Endothelial cell (in vitro differentiated cells): ENCODE measurements at regions not wholly inside any gene's neighbourhood (a gene's known extent, or its start where the extent isn't known, plus 50 kb on each side); places are given as distances from the start of the nearest gene placed in this dataset.
"Not testable (repeated sequence)": the region's sequence is repeated elsewhere in the genome, so short reads cannot be mapped to it uniquely, and the experiment has no call there.

ENCODE experiments used
- DNase-seq: peaks from one replicate; pipeline ENCODE4 v3.0.0; 2021; ENCODE audit warnings: low spot score
- H3K27ac Mint-ChIP-seq: one replicate; pipeline ENCODE4 v1.8.0; 2021; ENCODE audit warnings: mixed read lengths, inconsistent platforms; ENCODE audit not compliant: unreplicated experiment
- H3K27me3 Mint-ChIP-seq: one replicate; pipeline ENCODE4 v1.8.0; 2021; ENCODE audit warnings: mild to moderate bottlenecking, moderate library complexity, mixed read lengths, inconsistent platforms; ENCODE audit not compliant: unreplicated experiment
- H3K36me3 Mint-ChIP-seq: one replicate; pipeline ENCODE4 v1.8.0; 2021; ENCODE audit warnings: mild to moderate bottlenecking, low read depth, mixed read lengths, inconsistent platforms; ENCODE audit not compliant: unreplicated experiment
- H3K4me1 Mint-ChIP-seq: one replicate; pipeline ENCODE4 v1.8.0; 2021; ENCODE audit warnings: mild to moderate bottlenecking, mixed read lengths, inconsistent platforms; ENCODE audit not compliant: unreplicated experiment
- H3K4me3 Mint-ChIP-seq: one replicate; pipeline ENCODE4 v1.8.0; 2021; ENCODE audit warnings: mild to moderate bottlenecking, mixed read lengths, inconsistent platforms; ENCODE audit not compliant: unreplicated experiment
- H3K9me3 Mint-ChIP-seq: one replicate; pipeline ENCODE4 v1.8.0; 2021; ENCODE audit warnings: mixed read lengths, inconsistent platforms; ENCODE audit not compliant: unreplicated experiment

- DNase-seq: peak; percentile 30
- not testable (repeated sequence) for H3K4me1 Mint-ChIP-seq, H3K27ac Mint-ChIP-seq, H3K36me3 Mint-ChIP-seq, H3K9me3 Mint-ChIP-seq, H3K27me3 Mint-ChIP-seq
- peak overlapping the region; percentile 93 for H3K4me3 Mint-ChIP-seq
Observed at GRCh38 chr2:87075054-87075790, 53.6 kb upstream of the PLGLB1 start.

GRCh38 chr2:87075791-87076252 is 54.2 kb upstream of the PLGLB1 start:
- DNase-seq: peak; percentile 34
- H3K9me3 Mint-ChIP-seq, H3K4me1 Mint-ChIP-seq, H3K27me3 Mint-ChIP-seq, H3K36me3 Mint-ChIP-seq, H3K27ac Mint-ChIP-seq: not testable (repeated sequence)
- peak overlapping the region; percentile 73 for H3K4me3 Mint-ChIP-seq

- Mint-ChIP-seq H3K27ac (peak overlapping the region; percentile 86), H3K4me3 (peak overlapping the region; percentile 91)
- not testable (repeated sequence) for H3K4me1 Mint-ChIP-seq, H3K27me3 Mint-ChIP-seq, H3K9me3 Mint-ChIP-seq, H3K36me3 Mint-ChIP-seq
- DNase-seq: peak; percentile 91
Observed at GRCh38 chr2:87076253-87077123, 54.8 kb upstream of the PLGLB1 start.

- Mint-ChIP-seq H3K4me3 (peak overlapping the region; percentile 91), H3K27ac (peak overlapping the region; percentile 86)
- not testable (repeated sequence) for DNase-seq, H3K27me3 Mint-ChIP-seq, H3K36me3 Mint-ChIP-seq, H3K9me3 Mint-ChIP-seq, H3K4me1 Mint-ChIP-seq
Observed at GRCh38 chr2:87077124-87077446, 55.4 kb upstream of the PLGLB1 start.

GRCh38 chr2:87081727-87082126 is 60.1 kb upstream of the PLGLB1 start:
- not testable (repeated sequence) for DNase-seq, H3K4me1 Mint-ChIP-seq, H3K36me3 Mint-ChIP-seq, H3K27me3 Mint-ChIP-seq, H3K4me3 Mint-ChIP-seq, H3K27ac Mint-ChIP-seq, H3K9me3 Mint-ChIP-seq

GRCh38 chr2:87088079-87088478 is 66.4 kb upstream of the PLGLB1 start:
- not testable (repeated sequence) for H3K9me3 Mint-ChIP-seq

GRCh38 chr2:87089401-87089800 is 67.8 kb upstream of the PLGLB1 start:
- not testable (repeated sequence) for H3K9me3 Mint-ChIP-seq, DNase-seq, H3K36me3 Mint-ChIP-seq, H3K4me1 Mint-ChIP-seq, H3K27me3 Mint-ChIP-seq, H3K27ac Mint-ChIP-seq, H3K4me3 Mint-ChIP-seq

More at GRCh38 chr2:87088079-87088478, 66.4 kb upstream of the PLGLB1 start:
- DNase-seq, H3K4me3 Mint-ChIP-seq, H3K4me1 Mint-ChIP-seq, H3K36me3 Mint-ChIP-seq, H3K27ac Mint-ChIP-seq, H3K27me3 Mint-ChIP-seq: not testable (repeated sequence)

- not testable (repeated sequence) for H3K4me3 Mint-ChIP-seq, H3K4me1 Mint-ChIP-seq, H3K36me3 Mint-ChIP-seq, H3K27me3 Mint-ChIP-seq, DNase-seq, H3K9me3 Mint-ChIP-seq, H3K27ac Mint-ChIP-seq
Observed at GRCh38 chr2:87093252-87093651, 71.6 kb upstream of the PLGLB1 start.

- not testable (repeated sequence) for H3K36me3 Mint-ChIP-seq, DNase-seq, H3K4me1 Mint-ChIP-seq
Observed at GRCh38 chr2:87093937-87094529, 72.4 kb upstream of the PLGLB1 start.

GRCh38 chr2:87095804-87096203 is 74.2 kb upstream of the PLGLB1 start:
- not testable (repeated sequence) for H3K27ac Mint-ChIP-seq, H3K4me1 Mint-ChIP-seq, DNase-seq, H3K4me3 Mint-ChIP-seq, H3K27me3 Mint-ChIP-seq, H3K36me3 Mint-ChIP-seq, H3K9me3 Mint-ChIP-seq

More at GRCh38 chr2:87093937-87094529, 72.4 kb upstream of the PLGLB1 start:
- H3K27ac Mint-ChIP-seq, H3K9me3 Mint-ChIP-seq, H3K4me3 Mint-ChIP-seq, H3K27me3 Mint-ChIP-seq: not testable (repeated sequence)

GRCh38 chr2:87128761-87129553 is 107.3 kb upstream of the PLGLB1 start:
- H3K27ac Mint-ChIP-seq, H3K4me3 Mint-ChIP-seq, DNase-seq, H3K4me1 Mint-ChIP-seq, H3K27me3 Mint-ChIP-seq, H3K36me3 Mint-ChIP-seq, H3K9me3 Mint-ChIP-seq: not testable (repeated sequence)
